Thyroid gland (tissue), 4 donors: ENCODE measurements at regions not wholly inside any gene's neighbourhood (a gene's known extent, or its start where the extent isn't known, plus 50 kb on each side); places are given as distances from the start of the nearest gene placed in this dataset.

Source experiments
- POLR2A ChIP-seq, 2 donors: fragments of 450-650 bp; IDR thresholded peaks; one replicate each; pipeline ENCODE4 v1.6.1; 2017; ENCODE audit warnings: antibody characterized with exemption in 2 of 2, mild to moderate bottlenecking in 2 of 2, moderate library complexity in 1 of 2
- TF ChIP-seq, protein P1 (sequence below), 6 experiments: fragments of 200-600 bp in 3 of 6; fragments of 450-650 bp in 3 of 6; sonication (generic) in 3 of 6; IDR thresholded peaks; one replicate each; pipeline ENCODE4 v1.5.1; 2016 to 2019; ENCODE audit warnings: antibody characterized with exemption in 6 of 6, mild to moderate bottlenecking in 2 of 6, inconsistent platforms in 1 of 6, moderate library complexity in 1 of 6

DNA sequence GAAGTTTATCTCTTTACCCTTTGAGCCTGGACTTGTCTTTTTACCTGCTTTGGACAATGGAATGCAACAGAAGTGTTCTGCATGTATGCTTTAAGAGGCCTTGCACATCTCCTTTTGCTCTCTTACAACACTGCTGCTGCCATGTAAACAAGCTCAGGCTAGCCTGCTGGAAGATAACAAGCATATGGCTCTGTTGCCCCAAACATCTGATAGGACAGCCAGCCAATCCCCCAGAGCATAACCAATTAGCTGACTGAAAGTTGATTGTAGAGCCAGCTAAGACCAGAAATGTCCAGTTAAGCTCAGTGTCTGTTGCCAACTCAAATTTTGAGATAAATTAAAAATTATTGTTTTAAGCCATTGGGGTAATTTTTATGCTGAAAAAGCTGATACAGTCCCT, 510.6 kb upstream of the CNKSR2 start:
- TF ChIP-seq, protein P1, sequence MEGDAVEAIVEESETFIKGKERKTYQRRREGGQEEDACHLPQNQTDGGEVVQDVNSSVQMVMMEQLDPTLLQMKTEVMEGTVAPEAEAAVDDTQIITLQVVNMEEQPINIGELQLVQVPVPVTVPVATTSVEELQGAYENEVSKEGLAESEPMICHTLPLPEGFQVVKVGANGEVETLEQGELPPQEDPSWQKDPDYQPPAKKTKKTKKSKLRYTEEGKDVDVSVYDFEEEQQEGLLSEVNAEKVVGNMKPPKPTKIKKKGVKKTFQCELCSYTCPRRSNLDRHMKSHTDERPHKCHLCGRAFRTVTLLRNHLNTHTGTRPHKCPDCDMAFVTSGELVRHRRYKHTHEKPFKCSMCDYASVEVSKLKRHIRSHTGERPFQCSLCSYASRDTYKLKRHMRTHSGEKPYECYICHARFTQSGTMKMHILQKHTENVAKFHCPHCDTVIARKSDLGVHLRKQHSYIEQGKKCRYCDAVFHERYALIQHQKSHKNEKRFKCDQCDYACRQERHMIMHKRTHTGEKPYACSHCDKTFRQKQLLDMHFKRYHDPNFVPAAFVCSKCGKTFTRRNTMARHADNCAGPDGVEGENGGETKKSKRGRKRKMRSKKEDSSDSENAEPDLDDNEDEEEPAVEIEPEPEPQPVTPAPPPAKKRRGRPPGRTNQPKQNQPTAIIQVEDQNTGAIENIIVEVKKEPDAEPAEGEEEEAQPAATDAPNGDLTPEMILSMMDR (IDR thresholded peaks at IDR 0.05), result no peak
- no peak for TF ChIP-seq POLR2A (IDR thresholded peaks at IDR 0.05)
